Breast epithelium (tissue), 4 donors: ENCODE measurements at regions not wholly inside any gene's neighbourhood (a gene's known extent, or its start where the extent isn't known, plus 50 kb on each side); places are given as distances from the start of the nearest gene placed in this dataset.

Source experiments
- DNase-seq, 2 donors: peaks; one replicate each; pipeline ENCODE4 v3.0.0-alpha.2; 2019; ENCODE audit warnings: low spot score in 2 of 2
- H3K27ac ChIP-seq, 2 donors: fragments of 200-600 bp; sonication (generic) in 1 of 2; one replicate each; pipeline ENCODE4 v1.5.1; 2016 to 2019; ENCODE audit warnings: mild to moderate bottlenecking in 1 of 2
- H3K27me3 ChIP-seq, 2 donors: fragments of 200-600 bp; sonication (generic) in 1 of 2; one replicate each; pipeline versions ENCODE4 v1.5.1 to v1.6.0; 2017 to 2019; ENCODE audit warnings: control low read depth in 1 of 2, mild to moderate bottlenecking in 1 of 2
- H3K36me3 ChIP-seq: fragments of 200-600 bp; one replicate; pipeline ENCODE4 v1.5.1; 2019
- H3K4me1 ChIP-seq, 2 donors: fragments of 200-600 bp; sonication (generic); one replicate each; pipeline ENCODE4 v1.5.1; 2016 to 2019; ENCODE audit warnings: control low read depth in 1 of 2
- H3K4me3 ChIP-seq, 3 donors: fragments of 200-600 bp; sonication (generic); 1 replicate in 2 of 3; 2 replicates in 1 of 3; pipeline ENCODE4 v1.5.1; 2016 to 2019; ENCODE audit warnings: mild to moderate bottlenecking in 3 of 3, moderate library complexity in 2 of 3
- H3K9me3 ChIP-seq, 2 donors: fragments of 200-600 bp; sonication (generic) in 1 of 2; one replicate each; pipeline ENCODE4 v1.5.1; 2016 to 2019; ENCODE audit warnings: control low read depth in 1 of 2
- CTCF ChIP-seq, 3 donors: fragments of 450-650 bp; IDR thresholded peaks; one replicate each; pipeline ENCODE4 v1.5.1; 2016 to 2017; ENCODE audit warnings: antibody characterized with exemption in 3 of 3, mild to moderate bottlenecking in 3 of 3, moderate library complexity in 3 of 3
- POLR2A ChIP-seq: fragments of 450-650 bp; IDR thresholded peaks from one replicate; pipeline ENCODE4 v1.6.1; 2016; ENCODE audit warnings: antibody characterized with exemption, mild to moderate bottlenecking, moderate library complexity
- POLR2AphosphoS5 ChIP-seq, 3 donors: sonication (generic); formaldehyde crosslinking; IDR thresholded peaks; one replicate each; pipeline ENCODE4 v1.6.1; 2017; ENCODE audit warnings: antibody characterized with exemption in 3 of 3
- intact Hi-C: fragments of 100-400 bp; cut with DNase I; formaldehyde crosslinking; loops from one replicate; pipeline ENCODE4 v1.15.1; 2023; ENCODE audit warnings: low total_unique reads

DNA sequence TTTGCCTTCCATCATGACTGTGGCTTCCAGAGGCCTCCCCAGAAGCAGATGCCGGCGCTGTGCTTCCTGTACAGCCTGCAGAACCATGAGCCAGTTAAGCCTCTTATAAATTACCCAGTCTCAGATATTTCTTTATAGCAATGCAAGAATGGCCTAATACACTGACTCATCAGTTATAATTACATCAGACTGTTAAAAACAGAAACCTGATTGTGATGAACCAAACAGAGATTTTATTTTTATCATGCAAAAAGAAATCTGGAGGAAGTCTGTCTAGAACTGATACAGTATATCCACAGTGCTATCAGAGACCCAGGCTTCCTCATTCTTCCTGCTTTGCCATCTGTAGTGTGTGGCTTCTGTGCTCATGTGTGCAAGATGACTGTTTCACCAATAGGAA is 93.4 kb upstream of the MEX3C start:
- no peak for TF ChIP-seq POLR2A
- TF ChIP-seq CTCF (IDR thresholded peaks at IDR 0.05) = no peak
- no peak for TF ChIP-seq POLR2AphosphoS5 (IDR thresholded peaks at IDR 0.05)
- no peak for DNase-seq
- Histone ChIP-seq H3K4me3 (no peak overlapping the region), H3K27ac (no peak overlapping the region), H3K9me3 (no peaks in the 10 kb centered on the region), H3K36me3 (no peaks in the 10 kb centered on the region), H3K27me3 (no peaks in the 10 kb centered on the region), H3K4me1 (no peaks in the 10 kb centered on the region)
- intact Hi-C loops = no loop called here

DNA sequence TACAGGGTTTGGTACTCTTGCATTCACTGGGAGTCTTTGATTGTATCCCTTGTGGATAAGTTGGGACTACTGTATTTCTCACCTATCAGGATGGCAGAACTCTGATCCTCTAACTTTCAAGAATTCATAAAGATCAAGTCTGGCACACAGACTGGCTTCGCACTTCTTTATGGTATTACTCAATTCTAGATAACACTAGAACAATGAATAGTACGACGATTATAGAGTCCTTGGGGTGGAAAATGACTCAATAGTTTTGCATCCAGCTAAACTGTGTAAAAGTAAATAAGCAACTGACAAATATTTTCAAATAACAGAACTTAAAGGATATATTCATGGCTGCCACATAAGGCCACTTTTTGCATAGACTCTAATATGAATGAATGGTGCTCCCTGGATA is 103.4 kb upstream of the MEX3C start:
- Histone ChIP-seq H3K27ac (no peak overlapping the region), H3K36me3 (no peaks in the 10 kb centered on the region), H3K27me3 (no peaks in the 10 kb centered on the region), H3K9me3 (no peaks in the 10 kb centered on the region), H3K4me1 (no peaks in the 10 kb centered on the region), H3K4me3 (no peak overlapping the region)
- TF ChIP-seq POLR2AphosphoS5 (IDR thresholded peaks at IDR 0.05) = no peak
- no peak for TF ChIP-seq CTCF (IDR thresholded peaks at IDR 0.05)
- TF ChIP-seq POLR2A = no peak
- intact Hi-C loops = no loop called here
- DNase-seq = no peak

- Histone ChIP-seq H3K27ac (no peak overlapping the region), H3K36me3 (no peaks in the 10 kb centered on the region), H3K27me3 (no peaks in the 10 kb centered on the region), H3K4me1 (no peaks in the 10 kb centered on the region), H3K4me3 (no peak overlapping the region), H3K9me3 (no peaks in the 10 kb centered on the region)
- no peak for DNase-seq
- intact Hi-C loops = no loop called here
- TF ChIP-seq POLR2A (no peak), POLR2AphosphoS5 (IDR thresholded peaks at IDR 0.05) (no peak)
Measured at GRCh38 chr18:51301376-51301775, 103.9 kb upstream of the MEX3C start.

DNA sequence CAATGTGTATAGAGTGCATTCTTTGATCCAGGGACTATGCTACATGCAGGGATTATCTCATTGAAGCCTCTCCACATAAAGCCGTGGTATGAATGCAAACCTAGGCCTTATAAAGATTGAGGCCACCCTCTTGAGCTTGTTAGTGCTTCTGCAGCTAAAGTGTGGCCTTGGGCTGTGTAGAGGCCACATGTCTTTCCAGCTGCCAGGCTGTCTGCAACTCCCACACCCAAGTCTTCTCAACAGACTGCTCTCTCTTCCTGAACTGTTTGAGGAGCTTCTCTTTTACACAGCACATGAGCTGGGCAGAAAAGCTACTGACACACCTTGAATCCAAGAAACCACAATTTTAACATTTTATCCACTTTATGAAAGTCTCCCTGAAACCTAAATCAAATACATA is 119.2 kb upstream of the MEX3C start:
- no peak for DNase-seq

GRCh38 chr18:51321696-51322095 is 124.2 kb upstream of the MEX3C start:
- DNase-seq = peak in 1 of 2 donors; percentile 81
- Histone ChIP-seq H3K27me3 (no peaks in the 10 kb centered on the region), H3K27ac (peak overlapping the region; percentile 19 to 82), H3K4me1 (no peaks in the 10 kb centered on the region), H3K4me3 (no peak overlapping the region), H3K36me3 (no peaks in the 10 kb centered on the region), H3K9me3 (no peaks in the 10 kb centered on the region)
- no peak for TF ChIP-seq POLR2A
- no peak for TF ChIP-seq POLR2AphosphoS5 (IDR thresholded peaks at IDR 0.05)
- TF ChIP-seq CTCF (IDR thresholded peaks at IDR 0.05) = no peak
- intact Hi-C loops = no loop called here

More for the DNA sequence above, 119.2 kb upstream of the MEX3C start:
- TF ChIP-seq CTCF (IDR thresholded peaks at IDR 0.05) = no peak
- TF ChIP-seq POLR2AphosphoS5 (IDR thresholded peaks at IDR 0.05) = no peak
- no peak for TF ChIP-seq POLR2A
- Histone ChIP-seq H3K27me3 (no peaks in the 10 kb centered on the region), H3K4me1 (no peaks in the 10 kb centered on the region), H3K27ac (no peak overlapping the region), H3K4me3 (no peak overlapping the region), H3K9me3 (no peaks in the 10 kb centered on the region), H3K36me3 (no peaks in the 10 kb centered on the region)
- intact Hi-C loops = no loop called here

DNA sequence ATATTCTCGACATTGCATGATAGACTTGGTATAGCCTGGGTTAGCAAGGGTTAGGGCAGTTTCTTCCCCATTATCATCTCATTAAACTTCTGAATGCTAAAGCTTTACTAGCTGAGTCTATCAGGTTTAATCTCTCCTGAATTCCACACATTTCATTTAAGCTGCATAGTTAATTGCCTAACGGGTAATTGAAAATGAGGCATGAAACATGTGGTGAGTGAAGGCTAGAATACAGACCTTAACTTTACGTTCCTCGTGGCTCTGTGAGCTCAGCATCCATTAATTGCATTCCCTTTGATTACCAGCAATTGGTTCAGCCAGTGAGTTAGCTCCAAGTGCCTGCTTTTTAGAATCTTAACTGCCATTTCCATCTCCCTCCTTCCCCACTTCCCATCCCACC is 126.5 kb upstream of the MEX3C start:
- no peak overlapping the region for H3K4me3 ChIP-seq
- TF ChIP-seq CTCF (IDR thresholded peaks at IDR 0.05) (no peak), POLR2A (no peak), POLR2AphosphoS5 (IDR thresholded peaks at IDR 0.05) (no peak)
- H3K27me3 ChIP-seq = no peaks in the 10 kb centered on the region
- DNase-seq = no peak
- intact Hi-C loops = no loop called here
- H3K4me1 ChIP-seq = no peaks in the 10 kb centered on the region
- no peaks in the 10 kb centered on the region for H3K9me3 ChIP-seq
- H3K27ac ChIP-seq = no peak overlapping the region
- H3K36me3 ChIP-seq = no peaks in the 10 kb centered on the region
